ENCODE measurements at regions not wholly inside any gene's neighbourhood (a gene's known extent, or its start where the extent isn't known, plus 50 kb on each side); places are given as distances from the start of the nearest gene placed in this dataset.

DNA sequence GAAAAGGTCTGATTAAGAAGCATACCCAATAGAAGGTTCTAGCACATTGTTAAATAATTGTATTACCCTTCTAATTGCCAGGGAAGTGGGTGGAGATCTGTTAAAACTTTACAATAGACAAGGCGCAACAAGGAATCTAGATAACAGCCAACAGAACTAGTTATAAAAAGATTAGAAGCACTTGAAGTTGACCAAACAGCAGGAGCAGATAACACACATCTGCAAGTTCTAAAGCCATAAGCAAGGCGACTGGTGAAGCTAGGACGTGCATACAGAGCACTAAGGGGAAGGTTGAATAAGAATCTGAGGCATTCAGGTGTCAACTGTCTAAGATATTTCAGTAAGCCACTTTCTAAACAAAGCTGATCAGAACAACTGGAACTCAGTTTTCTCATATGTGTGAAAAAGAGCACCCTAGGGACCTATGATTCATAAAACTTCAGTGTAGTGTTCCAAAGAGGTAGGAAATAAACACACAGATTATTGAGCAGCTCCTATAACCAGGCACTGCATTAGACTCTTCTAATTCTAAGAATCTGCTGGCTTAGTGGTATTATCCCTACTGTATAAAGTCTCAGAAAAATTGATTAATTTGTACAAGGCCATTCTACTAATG lies 111.2 kb downstream of the SAMD9 start:
- no peak for TF ChIP-seq CTCF (IDR thresholded peaks at IDR 0.05; ENCODE audit: low read depth, low read length)
- H3K4me3 ChIP-seq (ENCODE audit: low read depth, low read length), result no peak overlapping the region

- TF ChIP-seq CTCF (IDR thresholded peaks at IDR 0.05; ENCODE audit: low read depth, low read length), result no peak
- no peak overlapping the region for H3K4me3 ChIP-seq (ENCODE audit: low read depth, low read length)
Observed at GRCh38 chr7:93004906-93005305, 112.9 kb downstream of the SAMD9 start.

GRCh38 chr7:92997719-92998118 lies 120.1 kb downstream of the SAMD9 start:
- TF ChIP-seq CTCF (IDR thresholded peaks at IDR 0.05; ENCODE audit: low read depth, low read length), result no peak
- H3K4me3 ChIP-seq (ENCODE audit: low read depth, low read length), result no peak overlapping the region

DNA sequence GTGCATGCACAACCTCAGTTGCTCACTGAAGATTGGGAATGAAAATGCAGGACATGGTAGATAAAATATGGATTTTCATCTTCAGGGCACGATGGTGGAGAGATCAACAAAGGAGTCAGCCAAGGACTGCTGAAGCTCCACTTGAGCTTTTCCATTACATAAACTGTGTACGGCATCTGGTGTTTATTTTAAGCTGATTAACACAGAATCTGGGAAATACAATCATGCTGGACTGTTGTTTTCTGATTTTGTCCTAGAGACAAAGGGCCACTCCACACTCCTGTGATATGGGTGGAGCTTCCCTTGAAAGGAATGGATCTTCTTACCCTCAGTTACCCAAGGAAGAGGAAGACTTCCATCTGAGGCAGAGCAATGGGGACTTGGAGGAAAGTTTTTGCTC lies 120.6 kb downstream of the SAMD9 start:
- TF ChIP-seq CTCF (IDR thresholded peaks at IDR 0.05; ENCODE audit: low read depth, low read length), result no peak

GRCh38 chr7:92994901-92995300 lies 122.9 kb downstream of the SAMD9 start:
- no peak overlapping the region for H3K4me3 ChIP-seq (ENCODE audit: low read depth, low read length)
- TF ChIP-seq CTCF (IDR thresholded peaks at IDR 0.05; ENCODE audit: low read depth, low read length), result no peak

More for the DNA sequence above, 120.6 kb downstream of the SAMD9 start:
- H3K4me3 ChIP-seq (ENCODE audit: low read depth, low read length), result no peak overlapping the region

GRCh38 chr7:92992932-92993331 lies 124.8 kb downstream of the SAMD9 start:
- H3K4me3 ChIP-seq (ENCODE audit: low read depth, low read length), result no peak overlapping the region
- TF ChIP-seq CTCF (IDR thresholded peaks at IDR 0.05; ENCODE audit: low read depth, low read length), result no peak

DNA sequence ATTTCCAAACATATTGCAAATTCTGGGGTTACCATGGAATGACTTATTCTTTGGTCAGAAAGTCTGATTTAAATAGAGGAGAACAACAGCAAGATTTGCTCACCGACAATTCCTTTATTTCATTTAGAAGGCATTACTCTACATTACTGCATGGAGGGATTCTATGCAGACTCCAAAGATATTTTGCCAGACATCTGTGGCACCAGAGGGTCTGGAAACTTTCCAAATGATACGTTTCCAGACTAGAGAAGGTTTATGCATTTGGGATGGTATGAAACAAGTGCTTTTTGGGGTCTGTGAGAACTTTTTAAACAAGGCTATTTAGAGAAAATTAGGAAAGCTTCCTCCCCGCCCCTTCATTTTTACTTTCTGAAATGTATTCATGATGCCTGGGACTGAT lies 125.3 kb downstream of the SAMD9 start:
- no peak for TF ChIP-seq CTCF (IDR thresholded peaks at IDR 0.05; ENCODE audit: low read depth, low read length)
- H3K4me3 ChIP-seq (ENCODE audit: low read depth, low read length), result no peak overlapping the region

Measured in WI38 (cell line).